ENCODE measurements at regions not wholly inside any gene's neighbourhood (a gene's known extent, or its start where the extent isn't known, plus 50 kb on each side); places are given as distances from the start of the nearest gene placed in this dataset.

- Histone ChIP-seq H2AK5ac (ENCODE audit: insufficient read length, low read length) (no peak overlapping the region), H3K14ac (ENCODE audit: insufficient read depth, low read length) (no peak overlapping the region), H4K91ac (ENCODE audit: insufficient read length, low read depth, low read length) (no peak overlapping the region), H3K4me2 (ENCODE audit: insufficient read depth, insufficient read length, low read length) (no peak overlapping the region), H3T11ph (ENCODE audit: low read length) (no peak overlapping the region), H2BK12ac (ENCODE audit: insufficient read length, low read depth, low read length) (no peak overlapping the region), H3K4ac (ENCODE audit: low read depth, low read length) (no peak overlapping the region), H2AFZ (ENCODE audit: low read length) (no peak overlapping the region), H4K20me1 (ENCODE audit: control insufficient read depth, insufficient read depth, insufficient read length) (no peaks in the 10 kb centered on the region), H3K18ac (ENCODE audit: insufficient read length, low read depth, low read length) (no peak overlapping the region), H3K79me1 (ENCODE audit: insufficient read depth, low read depth, low read length, poor library complexity, severe bottlenecking) (no peaks in the 10 kb centered on the region), H3K9me3 (ENCODE audit: control insufficient read depth, low read depth, low read length) (no peaks in the 10 kb centered on the region), H3K4me1 (ENCODE audit: insufficient read depth, low read length) (no peaks in the 10 kb centered on the region), H3K27me3 (ENCODE audit: insufficient read depth, low read length) (no peaks in the 10 kb centered on the region), H3K9ac (ENCODE audit: extremely low read depth, insufficient read length, low read length) (no peak overlapping the region), H2BK120ac (ENCODE audit: low read depth, low read length, poor library complexity, severe bottlenecking) (no peak overlapping the region), H3K23ac (ENCODE audit: insufficient read length, low read depth, low read length) (no peak overlapping the region), H4K5ac (ENCODE audit: insufficient read length, low read depth, low read length) (no peak overlapping the region), H3K27ac (ENCODE audit: insufficient read length, low read depth, low read length) (no peak overlapping the region), H2BK20ac (ENCODE audit: low read depth, low read length, poor library complexity, severe bottlenecking) (no peak overlapping the region), H3K79me2 (ENCODE audit: insufficient read depth, low read length) (no peaks in the 10 kb centered on the region), H3K56ac (ENCODE audit: insufficient read length, low read depth, low read length) (no peak overlapping the region), H4K8ac (replicated peaks; ENCODE audit: insufficient read length, low read depth, low read length) (no peak overlapping the region), H3K23me2 (ENCODE audit: insufficient read length, low read depth, low read length, poor library complexity, severe bottlenecking) (no peaks in the 10 kb centered on the region), H2BK15ac (ENCODE audit: low read depth, low read length) (no peak overlapping the region), H2BK5ac (ENCODE audit: insufficient read length, low read length) (no peak overlapping the region)
- H3K27ac Mint-ChIP-seq, result no peak overlapping the region
- H3K27me3 Mint-ChIP-seq (ENCODE audit: low read depth), result no peaks in the 10 kb centered on the region
- no peaks in the 10 kb centered on the region for H3K9me3 Mint-ChIP-seq
- TF ChIP-seq, protein P1, sequence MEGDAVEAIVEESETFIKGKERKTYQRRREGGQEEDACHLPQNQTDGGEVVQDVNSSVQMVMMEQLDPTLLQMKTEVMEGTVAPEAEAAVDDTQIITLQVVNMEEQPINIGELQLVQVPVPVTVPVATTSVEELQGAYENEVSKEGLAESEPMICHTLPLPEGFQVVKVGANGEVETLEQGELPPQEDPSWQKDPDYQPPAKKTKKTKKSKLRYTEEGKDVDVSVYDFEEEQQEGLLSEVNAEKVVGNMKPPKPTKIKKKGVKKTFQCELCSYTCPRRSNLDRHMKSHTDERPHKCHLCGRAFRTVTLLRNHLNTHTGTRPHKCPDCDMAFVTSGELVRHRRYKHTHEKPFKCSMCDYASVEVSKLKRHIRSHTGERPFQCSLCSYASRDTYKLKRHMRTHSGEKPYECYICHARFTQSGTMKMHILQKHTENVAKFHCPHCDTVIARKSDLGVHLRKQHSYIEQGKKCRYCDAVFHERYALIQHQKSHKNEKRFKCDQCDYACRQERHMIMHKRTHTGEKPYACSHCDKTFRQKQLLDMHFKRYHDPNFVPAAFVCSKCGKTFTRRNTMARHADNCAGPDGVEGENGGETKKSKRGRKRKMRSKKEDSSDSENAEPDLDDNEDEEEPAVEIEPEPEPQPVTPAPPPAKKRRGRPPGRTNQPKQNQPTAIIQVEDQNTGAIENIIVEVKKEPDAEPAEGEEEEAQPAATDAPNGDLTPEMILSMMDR (conservative IDR thresholded peaks at IDR 0.05), result no peak
- no peaks in the 10 kb centered on the region for H3K36me3 Mint-ChIP-seq (ENCODE audit: insufficient read depth in 1 of 3, low read depth in 3 of 3)
- H3K4me3 Mint-ChIP-seq, result no peak overlapping the region
- DNase-seq, result no peak
- no peaks in the 10 kb centered on the region for H3K4me1 Mint-ChIP-seq
- no CpG with 5 or more reads among the region's 1 CpG for WGBS (ENCODE audit: extremely low coverage, insufficient read length, low lambda C conversion rate)
Observed at GRCh38 chr5:117182104-117182503, 607.5 kb upstream of the SEMA6A start.
